Esophagus muscularis mucosa (tissue), 3 donors: ENCODE measurements at regions not wholly inside any gene's neighbourhood (a gene's known extent, or its start where the extent isn't known, plus 50 kb on each side); places are given as distances from the start of the nearest gene placed in this dataset.

ENCODE experiments used
- CTCF ChIP-seq, 3 experiments: fragments of 200-600 bp in 2 of 3; fragments of 450-650 bp in 1 of 3; sonication (generic) in 2 of 3; IDR thresholded peaks; one replicate each; pipeline ENCODE4 v1.5.1; 2017 to 2019; ENCODE audit warnings: antibody characterized with exemption in 3 of 3, mild to moderate bottlenecking in 2 of 3, moderate library complexity in 1 of 3
- POLR2A ChIP-seq: fragments of 450-650 bp; IDR thresholded peaks from one replicate; pipeline ENCODE4 v1.6.1; 2017; ENCODE audit warnings: antibody characterized with exemption, moderate library complexity, mild to moderate bottlenecking, low read depth
- POLR2AphosphoS5 ChIP-seq, 2 donors: sonication (generic); formaldehyde crosslinking; IDR thresholded peaks; one replicate each; pipeline ENCODE4 v1.6.1; 2017; ENCODE audit warnings: antibody characterized with exemption in 2 of 2

GRCh38 chr17:36750316-36750885, 149.0 kb downstream of the MRM1 start:
- TF ChIP-seq POLR2AphosphoS5 (IDR thresholded peaks at IDR 0.05) (no peak), CTCF (IDR thresholded peaks at IDR 0.05) (no peak), POLR2A (no peak)
